GM10266 (cell line): ENCODE measurements at regions not wholly inside any gene's neighbourhood (a gene's known extent, or its start where the extent isn't known, plus 50 kb on each side); places are given as distances from the start of the nearest gene placed in this dataset.

Experiments
- DNase-seq: peaks from one replicate; pipeline ENCODE4 v3.0.0; 2012; ENCODE audit errors: extremely low spot score
- TF ChIP-seq, protein P1 (sequence below): IDR thresholded peaks from 2 replicates; pipeline ENCODE4 v1.5.1; 2012; ENCODE audit warnings: mild to moderate bottlenecking, low read depth; ENCODE audit not compliant: control insufficient read depth, insufficient read depth; ENCODE audit errors: missing control alignments

DNA sequence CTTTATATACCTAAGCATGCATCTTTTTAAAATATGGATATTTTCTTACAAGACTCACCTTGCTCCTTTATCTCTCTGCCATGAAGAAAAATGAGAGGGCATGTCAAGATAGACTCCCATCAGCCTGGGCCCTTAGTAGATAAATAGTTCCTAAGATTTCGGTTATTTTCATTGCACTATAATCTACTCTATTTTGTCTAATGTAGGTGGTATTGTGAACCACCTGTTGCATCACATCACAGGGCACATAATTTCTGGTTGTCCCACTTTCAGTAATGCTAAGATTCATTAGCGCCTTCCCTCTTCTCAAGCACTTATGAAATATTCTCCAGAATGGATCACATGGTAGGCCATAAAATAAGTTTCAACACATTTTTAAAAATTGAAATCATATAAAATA is 202.5 kb upstream of the ADRA1B start:
- no peak for DNase-seq
- TF ChIP-seq, protein P1, sequence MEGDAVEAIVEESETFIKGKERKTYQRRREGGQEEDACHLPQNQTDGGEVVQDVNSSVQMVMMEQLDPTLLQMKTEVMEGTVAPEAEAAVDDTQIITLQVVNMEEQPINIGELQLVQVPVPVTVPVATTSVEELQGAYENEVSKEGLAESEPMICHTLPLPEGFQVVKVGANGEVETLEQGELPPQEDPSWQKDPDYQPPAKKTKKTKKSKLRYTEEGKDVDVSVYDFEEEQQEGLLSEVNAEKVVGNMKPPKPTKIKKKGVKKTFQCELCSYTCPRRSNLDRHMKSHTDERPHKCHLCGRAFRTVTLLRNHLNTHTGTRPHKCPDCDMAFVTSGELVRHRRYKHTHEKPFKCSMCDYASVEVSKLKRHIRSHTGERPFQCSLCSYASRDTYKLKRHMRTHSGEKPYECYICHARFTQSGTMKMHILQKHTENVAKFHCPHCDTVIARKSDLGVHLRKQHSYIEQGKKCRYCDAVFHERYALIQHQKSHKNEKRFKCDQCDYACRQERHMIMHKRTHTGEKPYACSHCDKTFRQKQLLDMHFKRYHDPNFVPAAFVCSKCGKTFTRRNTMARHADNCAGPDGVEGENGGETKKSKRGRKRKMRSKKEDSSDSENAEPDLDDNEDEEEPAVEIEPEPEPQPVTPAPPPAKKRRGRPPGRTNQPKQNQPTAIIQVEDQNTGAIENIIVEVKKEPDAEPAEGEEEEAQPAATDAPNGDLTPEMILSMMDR: no peak

DNA sequence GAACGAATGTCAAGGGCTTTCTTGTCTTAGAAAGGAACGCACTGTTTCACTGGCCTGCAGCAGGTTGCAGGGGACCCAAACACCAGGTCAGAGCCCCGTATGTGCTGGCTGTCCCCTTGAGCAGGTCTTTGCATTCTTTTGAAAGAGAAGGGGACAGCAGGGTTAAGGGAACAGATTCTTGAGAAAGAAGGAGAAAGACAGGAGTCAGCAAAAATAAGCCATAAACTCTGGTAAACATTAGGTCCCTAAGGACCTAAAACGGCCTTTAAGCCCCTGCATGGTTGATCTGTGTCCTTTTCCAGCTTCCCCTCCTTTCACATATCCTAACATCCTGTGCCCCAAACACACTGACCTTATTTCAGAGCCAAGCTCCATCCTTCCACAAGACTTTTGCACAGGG is 190.8 kb upstream of the ADRA1B start:
- no peak for DNase-seq
- TF ChIP-seq, protein P1: no peak

DNA sequence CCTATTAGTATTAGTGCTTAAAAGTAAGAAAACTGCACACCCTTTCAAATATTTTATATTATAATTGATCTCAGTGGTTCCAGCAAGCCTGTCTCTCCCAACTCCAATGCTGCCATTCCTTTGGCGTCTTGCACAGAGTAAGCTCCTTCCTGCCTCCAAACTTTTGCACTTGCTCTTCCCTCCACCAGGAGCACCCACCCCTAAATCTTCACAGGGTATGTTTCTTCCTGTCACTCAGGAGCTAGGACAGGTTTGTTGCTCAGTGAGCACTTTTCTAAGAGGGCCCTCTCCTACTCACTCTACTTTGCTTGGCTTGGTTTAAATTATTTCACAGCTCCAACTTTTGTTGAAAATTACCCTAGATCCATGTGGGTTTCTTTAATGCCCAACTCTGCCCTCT is 189.1 kb upstream of the ADRA1B start:
- TF ChIP-seq, protein P1: no peak

DNA sequence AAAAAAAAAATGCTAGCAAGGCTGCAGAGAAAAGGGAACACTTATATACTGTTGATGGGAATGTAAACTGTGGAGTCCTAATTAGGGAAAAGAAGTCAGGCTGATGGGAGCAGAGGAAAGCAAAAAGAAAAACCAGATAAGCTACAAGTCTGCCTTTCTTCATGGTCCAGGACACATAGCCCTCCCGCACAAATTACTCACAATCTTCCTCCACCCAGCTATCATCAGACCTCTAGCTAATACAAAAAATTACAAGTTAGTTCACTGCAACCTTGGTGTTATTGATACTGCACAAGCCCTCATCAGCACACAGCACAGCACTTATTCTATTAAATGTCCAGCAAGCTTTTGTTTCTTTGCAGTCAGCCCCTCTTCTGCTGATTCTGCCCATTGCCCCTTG is 186.0 kb upstream of the ADRA1B start:
- TF ChIP-seq, protein P1: no peak
- DNase-seq: no peak

More for the DNA sequence above, 189.1 kb upstream of the ADRA1B start:
- DNase-seq: no peak

DNA sequence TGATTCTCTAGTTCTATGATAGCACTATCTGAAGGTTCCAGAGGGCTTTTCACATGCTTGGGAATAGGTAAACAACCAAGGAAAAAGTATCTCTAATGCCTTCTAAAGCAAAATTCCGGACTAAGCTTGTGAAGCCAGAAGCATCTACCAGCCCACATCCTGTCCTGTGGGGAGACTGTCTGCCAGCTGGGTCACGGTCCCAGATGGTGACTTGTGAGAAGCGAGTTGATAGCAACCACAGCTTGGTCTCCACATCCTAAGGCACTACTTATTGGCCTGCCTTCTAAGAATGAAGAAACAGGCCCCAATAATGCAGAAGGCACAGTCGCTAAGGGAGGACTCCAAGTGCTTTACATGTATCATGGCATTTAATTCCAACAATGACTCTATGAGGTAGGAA is 184.1 kb upstream of the ADRA1B start:
- no peak for DNase-seq
- TF ChIP-seq, protein P1: no peak

DNA sequence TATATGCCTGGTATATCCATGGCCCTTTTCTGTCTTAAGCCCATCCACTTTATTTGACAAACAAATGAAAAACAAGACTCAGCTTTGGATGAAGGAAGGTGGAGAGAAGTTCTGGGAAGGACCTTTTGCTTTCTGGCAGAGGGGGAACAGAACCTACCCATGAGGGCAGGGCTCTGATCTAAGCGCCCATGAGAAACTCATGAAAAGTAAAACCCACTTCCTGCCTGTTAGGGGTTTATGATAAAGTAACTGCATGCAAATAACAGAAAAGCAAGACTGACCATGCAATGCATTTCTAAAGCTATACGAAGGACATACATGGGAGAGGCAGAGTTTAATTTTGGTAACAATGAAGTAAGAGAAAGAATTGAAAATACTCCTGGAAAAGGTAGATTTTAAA is 181.9 kb upstream of the ADRA1B start:
- DNase-seq: no peak
- TF ChIP-seq, protein P1: no peak

DNA sequence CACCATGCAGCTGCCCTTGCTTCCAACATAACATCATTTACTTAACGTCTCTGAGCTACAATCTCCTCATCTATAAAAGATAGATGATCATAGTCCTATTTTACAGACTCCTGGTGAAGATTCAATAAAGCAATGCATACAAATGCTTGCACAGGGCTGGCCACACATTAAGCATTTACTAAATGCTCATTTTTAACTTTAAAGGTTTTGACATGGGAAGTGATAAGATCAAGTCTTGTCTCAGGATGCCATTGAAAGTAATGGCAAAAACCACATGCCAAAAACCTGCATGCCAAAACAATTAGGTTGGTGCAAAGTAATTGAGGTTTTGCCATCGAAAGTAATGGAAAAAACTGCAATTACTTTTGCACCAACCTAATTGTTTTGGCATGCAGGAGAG is 181.2 kb upstream of the ADRA1B start:
- DNase-seq: no peak
- TF ChIP-seq, protein P1: no peak
